Mesenchymal stem cell (in vitro differentiated cells and primary cell): ENCODE measurements at regions not wholly inside any gene's neighbourhood (a gene's known extent, or its start where the extent isn't known, plus 50 kb on each side); places are given as distances from the start of the nearest gene placed in this dataset.

ENCODE experiments used
- DNase-seq: peaks from one replicate; pipeline ENCODE4 v3.0.0-alpha.2; 2013
- H2AFZ ChIP-seq: one replicate; pipeline ENCODE4 v1.6.1; 2013; ENCODE audit warnings: low read depth, mild to moderate bottlenecking, control low read depth, inconsistent platforms, low read length, moderate library complexity
- H2AK5ac ChIP-seq: 2 replicates; pipeline ENCODE4 v1.6.1; 2013; ENCODE audit warnings: low read length, moderate library complexity, mild to moderate bottlenecking, inconsistent platforms; ENCODE audit not compliant: severe bottlenecking
- H2BK120ac ChIP-seq: one replicate; pipeline ENCODE4 v1.6.1; 2013; ENCODE audit warnings: low read depth, mild to moderate bottlenecking, inconsistent platforms, low read length, moderate library complexity
- H2BK12ac ChIP-seq, 2 experiments: one replicate each; pipeline ENCODE4 v1.6.1; 2013; ENCODE audit warnings: inconsistent platforms in 2 of 2, low read length in 2 of 2, mild to moderate bottlenecking in 2 of 2, moderate library complexity in 2 of 2, control low read depth in 1 of 2
- H2BK15ac ChIP-seq: one replicate; pipeline ENCODE4 v1.6.1; 2013; ENCODE audit warnings: mild to moderate bottlenecking, low read depth, inconsistent platforms; ENCODE audit not compliant: poor library complexity, severe bottlenecking
- H2BK5ac ChIP-seq: 2 replicates; pipeline ENCODE4 v1.6.1; 2013; ENCODE audit warnings: low read depth, mild to moderate bottlenecking, low read length, control low read depth, inconsistent platforms; ENCODE audit not compliant: poor library complexity, severe bottlenecking
- H3K14ac ChIP-seq, 2 experiments: one replicate each; pipeline ENCODE4 v1.6.1; 2013; ENCODE audit warnings: inconsistent platforms in 2 of 2, low read length in 2 of 2, control low read depth in 1 of 2, mild to moderate bottlenecking in 1 of 2, moderate library complexity in 1 of 2
- H3K18ac ChIP-seq, 2 experiments: one replicate each; pipeline ENCODE4 v1.6.1; 2013; ENCODE audit warnings: inconsistent platforms in 2 of 2, low read length in 2 of 2, control low read depth in 1 of 2, low read depth in 1 of 2, mild to moderate bottlenecking in 1 of 2
- H3K23ac ChIP-seq, 2 experiments: one replicate each; pipeline ENCODE4 v1.6.1; 2013; ENCODE audit warnings: inconsistent platforms in 2 of 2, low read length in 2 of 2, mild to moderate bottlenecking in 2 of 2, moderate library complexity in 2 of 2, control low read depth in 1 of 2
- H3K27ac ChIP-seq: 2 replicates; pipeline ENCODE4 v1.5.1; 2013; ENCODE audit warnings: mild to moderate bottlenecking, moderate library complexity, low read length, control low read depth, inconsistent platforms; ENCODE audit not compliant: poor library complexity, severe bottlenecking
- H3K27me3 ChIP-seq, 2 experiments: 2 replicates each; pipeline versions ENCODE4 v1.6.1 to v1.7.0; 2013; ENCODE audit warnings: low read length in 2 of 2, mild to moderate bottlenecking in 2 of 2, moderate library complexity in 2 of 2, control low read depth in 1 of 2, inconsistent platforms in 1 of 2; ENCODE audit not compliant: control insufficient read depth in 1 of 2, insufficient read depth in 1 of 2
- H3K36me3 ChIP-seq, 2 experiments: 2 replicates each; pipeline versions ENCODE4 v1.6.1 to v1.7.0; 2013; ENCODE audit warnings: low read length in 2 of 2, control low read depth in 1 of 2, inconsistent platforms in 1 of 2, low read depth in 1 of 2, mild to moderate bottlenecking in 1 of 2; ENCODE audit not compliant: insufficient read depth in 2 of 2, control insufficient read depth in 1 of 2
- H3K4ac ChIP-seq, 2 experiments: one replicate each; pipeline ENCODE4 v1.6.1; 2013; ENCODE audit warnings: inconsistent platforms in 2 of 2, low read length in 2 of 2, mild to moderate bottlenecking in 2 of 2, moderate library complexity in 2 of 2, control low read depth in 1 of 2, low read depth in 1 of 2
- H3K4me1 ChIP-seq: 2 replicates; pipeline ENCODE4 v1.6.1; 2013; ENCODE audit warnings: low read depth, low read length, control low read depth; ENCODE audit not compliant: control insufficient read depth, insufficient read depth
- H3K4me2 ChIP-seq: 2 replicates; pipeline ENCODE4 v1.6.1; 2013; ENCODE audit warnings: low read length, mild to moderate bottlenecking, inconsistent platforms; ENCODE audit not compliant: poor library complexity, severe bottlenecking
- H3K4me3 ChIP-seq, 2 experiments: 2 replicates each; pipeline versions ENCODE4 v1.5.1 to v1.7.0; 2013; ENCODE audit warnings: low read length in 2 of 2, mild to moderate bottlenecking in 2 of 2, control low read depth in 1 of 2, low read depth in 1 of 2; ENCODE audit not compliant: insufficient read depth in 1 of 2
- H3K79me1 ChIP-seq: replicated peaks from 2 replicates; pipeline ENCODE4 v1.6.1; 2013; ENCODE audit warnings: mild to moderate bottlenecking, control low read depth, low read length, inconsistent platforms; ENCODE audit not compliant: poor library complexity, severe bottlenecking
- H3K9ac ChIP-seq: 2 replicates; pipeline ENCODE4 v1.7.0; 2013; ENCODE audit warnings: mild to moderate bottlenecking, low read length, moderate library complexity
- H3K9me3 ChIP-seq: 2 replicates; pipeline ENCODE4 v1.7.0; 2013; ENCODE audit warnings: mild to moderate bottlenecking, low read length; ENCODE audit not compliant: control insufficient read depth
- H4K8ac ChIP-seq: one replicate; pipeline ENCODE4 v1.6.1; 2013; ENCODE audit warnings: inconsistent platforms, mild to moderate bottlenecking, low read length, moderate library complexity
- H4K91ac ChIP-seq: one replicate; pipeline ENCODE4 v1.6.1; 2013; ENCODE audit warnings: mild to moderate bottlenecking, low read length, inconsistent platforms
- WGBS: methylation state at CpG from one replicate; pipeline ENCODE4 v1.1.7; 2013; ENCODE audit warnings: mixed read lengths; 5-methylcytosine and 5-hydroxymethylcytosine counted together

- no peaks in the 10 kb centered on the region for H3K79me1 ChIP-seq
- H3K4me1 ChIP-seq, result no peaks in the 10 kb centered on the region
- H3K9ac ChIP-seq, result no peak overlapping the region
- no peaks in the 10 kb centered on the region for H3K36me3 ChIP-seq
- WGBS, result 68% methylated on average over 6 of the region's 6 CpGs
- no peak overlapping the region for H2AK5ac ChIP-seq
- DNase-seq, result no peak
- H2BK5ac ChIP-seq, result no peak overlapping the region
- no peak overlapping the region for H3K14ac ChIP-seq
- H2AFZ ChIP-seq, result no peak overlapping the region
- no peak overlapping the region for H4K8ac ChIP-seq
- H3K27ac ChIP-seq, result no peak overlapping the region
- H2BK15ac ChIP-seq, result no peak overlapping the region
- H4K91ac ChIP-seq, result no peak overlapping the region
- no peak overlapping the region for H3K18ac ChIP-seq
- H3K4ac ChIP-seq, result no peak overlapping the region
- H2BK12ac ChIP-seq, result no peak overlapping the region
- no peaks in the 10 kb centered on the region for H3K27me3 ChIP-seq
- H3K4me2 ChIP-seq, result no peak overlapping the region
- H3K9me3 ChIP-seq, result peaks cover 9% of the 10 kb centered on the region
- no peak overlapping the region for H3K23ac ChIP-seq
- no peak overlapping the region for H2BK120ac ChIP-seq
- H3K4me3 ChIP-seq, result no peak overlapping the region
Measured at GRCh38 chr20:39492223-39492797, 530.2 kb downstream of the DHX35 start.

- Histone ChIP-seq H3K9ac (no peak overlapping the region), H3K27me3 (no peaks in the 10 kb centered on the region), H3K4me2 (no peak overlapping the region), H3K23ac (no peak overlapping the region), H3K4me3 (no peak overlapping the region), H2BK12ac (no peak overlapping the region), H3K18ac (no peak overlapping the region), H4K8ac (no peak overlapping the region), H2AFZ (no peak overlapping the region), H3K4ac (no peak overlapping the region), H3K79me1 (no peaks in the 10 kb centered on the region), H3K9me3 (peaks cover 6% of the 10 kb centered on the region), H3K4me1 (no peaks in the 10 kb centered on the region), H2BK120ac (no peak overlapping the region), H3K14ac (no peak overlapping the region), H3K27ac (no peak overlapping the region), H4K91ac (no peak overlapping the region), H2AK5ac (no peak overlapping the region), H2BK15ac (no peak overlapping the region), H2BK5ac (no peak overlapping the region), H3K36me3 (no peaks in the 10 kb centered on the region)
- no peak for DNase-seq
- WGBS, result 80% methylated on average over 1 of the region's 1 CpG
Measured at GRCh38 chr20:39491711-39492110, 529.6 kb downstream of the DHX35 start.

- H3K4me1 ChIP-seq, result no peaks in the 10 kb centered on the region
- H3K4ac ChIP-seq, result no peak overlapping the region
- H2BK15ac ChIP-seq, result no peak overlapping the region
- no peak overlapping the region for H2BK120ac ChIP-seq
- no peak overlapping the region for H2AK5ac ChIP-seq
- H3K9ac ChIP-seq, result no peak overlapping the region
- no peak overlapping the region for H3K18ac ChIP-seq
- H3K36me3 ChIP-seq, result no peaks in the 10 kb centered on the region
- H3K9me3 ChIP-seq, result peaks cover 2% of the 10 kb centered on the region
- H3K27ac ChIP-seq, result no peak overlapping the region
- H4K8ac ChIP-seq, result no peak overlapping the region
- no peak overlapping the region for H3K14ac ChIP-seq
- H3K79me1 ChIP-seq, result no peaks in the 10 kb centered on the region
- no peak overlapping the region for H2BK12ac ChIP-seq
- H3K23ac ChIP-seq, result no peak overlapping the region
- H3K4me2 ChIP-seq, result no peak overlapping the region
- H2AFZ ChIP-seq, result no peak overlapping the region
- 98% methylated on average over 2 of the region's 2 CpGs for WGBS
- no peak overlapping the region for H4K91ac ChIP-seq
- H3K27me3 ChIP-seq, result no peaks in the 10 kb centered on the region
- no peak for DNase-seq
- H2BK5ac ChIP-seq, result no peak overlapping the region
- H3K4me3 ChIP-seq, result no peak overlapping the region
Measured at GRCh38 chr20:39489986-39490560, 527.9 kb downstream of the DHX35 start.

GRCh38 chr20:39480276-39481043 is 518.3 kb downstream of the DHX35 start:
- H2AK5ac ChIP-seq, result no peak overlapping the region
- no peak for DNase-seq
- no peak overlapping the region for H3K9ac ChIP-seq
- no CpG with 5 or more reads among the region's 2 CpGs for WGBS
- H2AFZ ChIP-seq, result no peak overlapping the region
- H3K4me3 ChIP-seq, result no peak overlapping the region
- no peak overlapping the region for H3K4ac ChIP-seq
- no peaks in the 10 kb centered on the region for H3K79me1 ChIP-seq
- no peak overlapping the region for H3K18ac ChIP-seq
- H3K27ac ChIP-seq, result no peak overlapping the region
- H3K36me3 ChIP-seq, result no peaks in the 10 kb centered on the region
- H2BK12ac ChIP-seq, result no peak overlapping the region
- no peak overlapping the region for H3K23ac ChIP-seq
- no peaks in the 10 kb centered on the region for H3K27me3 ChIP-seq
- H2BK15ac ChIP-seq, result no peak overlapping the region
- H3K4me2 ChIP-seq, result no peak overlapping the region
- no peak overlapping the region for H3K14ac ChIP-seq
- H3K9me3 ChIP-seq, result no peaks in the 10 kb centered on the region
- no peak overlapping the region for H2BK5ac ChIP-seq
- no peak overlapping the region for H4K91ac ChIP-seq
- no peaks in the 10 kb centered on the region for H3K4me1 ChIP-seq
- H2BK120ac ChIP-seq, result no peak overlapping the region
- H4K8ac ChIP-seq, result no peak overlapping the region
